ENCODE measurements at regions not wholly inside any gene's neighbourhood (a gene's known extent, or its start where the extent isn't known, plus 50 kb on each side); places are given as distances from the start of the nearest gene placed in this dataset.

DNA sequence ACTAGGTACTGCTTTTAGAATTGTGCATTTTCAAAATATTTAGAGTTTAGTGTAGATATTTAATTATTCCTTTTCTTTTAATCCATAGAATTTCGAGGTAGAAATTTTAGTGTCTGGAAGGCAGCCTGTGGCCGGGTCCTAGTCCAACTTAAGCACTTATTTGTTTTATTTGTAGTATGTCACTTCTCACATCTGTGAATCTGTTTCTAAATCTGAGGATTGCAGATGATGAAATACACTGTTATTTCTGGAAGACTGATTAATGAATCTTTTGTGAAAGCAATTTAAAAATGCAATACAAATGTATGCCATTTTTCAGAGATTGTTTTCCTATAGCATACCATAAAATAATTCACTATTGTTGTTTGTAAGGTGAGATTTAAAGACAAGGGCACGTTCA, 483.9 kb upstream of the TRIB2 start:
- no peak for DNase-seq (ENCODE audit: low read depth)
- TF ChIP-seq, protein P1, sequence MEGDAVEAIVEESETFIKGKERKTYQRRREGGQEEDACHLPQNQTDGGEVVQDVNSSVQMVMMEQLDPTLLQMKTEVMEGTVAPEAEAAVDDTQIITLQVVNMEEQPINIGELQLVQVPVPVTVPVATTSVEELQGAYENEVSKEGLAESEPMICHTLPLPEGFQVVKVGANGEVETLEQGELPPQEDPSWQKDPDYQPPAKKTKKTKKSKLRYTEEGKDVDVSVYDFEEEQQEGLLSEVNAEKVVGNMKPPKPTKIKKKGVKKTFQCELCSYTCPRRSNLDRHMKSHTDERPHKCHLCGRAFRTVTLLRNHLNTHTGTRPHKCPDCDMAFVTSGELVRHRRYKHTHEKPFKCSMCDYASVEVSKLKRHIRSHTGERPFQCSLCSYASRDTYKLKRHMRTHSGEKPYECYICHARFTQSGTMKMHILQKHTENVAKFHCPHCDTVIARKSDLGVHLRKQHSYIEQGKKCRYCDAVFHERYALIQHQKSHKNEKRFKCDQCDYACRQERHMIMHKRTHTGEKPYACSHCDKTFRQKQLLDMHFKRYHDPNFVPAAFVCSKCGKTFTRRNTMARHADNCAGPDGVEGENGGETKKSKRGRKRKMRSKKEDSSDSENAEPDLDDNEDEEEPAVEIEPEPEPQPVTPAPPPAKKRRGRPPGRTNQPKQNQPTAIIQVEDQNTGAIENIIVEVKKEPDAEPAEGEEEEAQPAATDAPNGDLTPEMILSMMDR (IDR thresholded peaks at IDR 0.05; ENCODE audit: control insufficient read depth, extremely low read depth, insufficient read depth) = no peak
- no peak overlapping the region for H3K4me3 ChIP-seq (ENCODE audit: low read depth, low read length)

DNA sequence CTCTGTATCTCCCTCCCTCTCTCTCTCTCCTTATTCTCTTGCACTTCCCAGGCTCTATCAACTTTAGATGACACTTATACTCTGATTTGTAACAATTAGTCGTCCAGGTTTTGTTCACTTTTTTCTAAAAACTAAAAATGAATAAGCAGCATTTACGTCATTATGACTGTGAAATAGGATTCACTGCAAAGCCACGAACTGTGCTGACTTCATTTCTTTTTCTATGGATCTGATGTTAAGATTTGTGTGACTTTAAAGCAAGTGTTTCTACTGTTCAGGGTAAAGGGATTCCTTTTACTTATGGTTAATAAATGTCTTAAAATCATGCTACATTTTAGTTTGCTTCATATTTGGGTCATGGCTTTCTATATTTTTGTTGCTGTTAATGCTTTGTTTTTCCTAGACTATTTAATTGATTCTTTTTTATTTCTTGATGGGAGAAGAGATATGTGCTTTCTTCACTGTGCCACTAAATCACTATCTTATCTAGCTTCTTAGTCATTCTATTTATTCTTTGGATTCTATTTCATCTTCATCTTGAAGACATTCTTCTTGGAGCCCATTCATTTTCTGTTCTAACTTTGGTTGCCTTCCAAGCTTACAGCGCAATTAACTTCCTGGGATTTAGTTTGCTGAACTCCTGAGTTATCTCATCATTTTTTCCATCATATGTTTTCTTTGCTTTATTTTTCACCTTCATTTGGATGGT, 480.4 kb upstream of the TRIB2 start:
- no peak overlapping the region for H3K4me3 ChIP-seq (ENCODE audit: low read depth, low read length)
- TF ChIP-seq, protein P1 (IDR thresholded peaks at IDR 0.05; ENCODE audit: control insufficient read depth, extremely low read depth, insufficient read depth) = no peak
- DNase-seq (ENCODE audit: low read depth) = no peak

DNA sequence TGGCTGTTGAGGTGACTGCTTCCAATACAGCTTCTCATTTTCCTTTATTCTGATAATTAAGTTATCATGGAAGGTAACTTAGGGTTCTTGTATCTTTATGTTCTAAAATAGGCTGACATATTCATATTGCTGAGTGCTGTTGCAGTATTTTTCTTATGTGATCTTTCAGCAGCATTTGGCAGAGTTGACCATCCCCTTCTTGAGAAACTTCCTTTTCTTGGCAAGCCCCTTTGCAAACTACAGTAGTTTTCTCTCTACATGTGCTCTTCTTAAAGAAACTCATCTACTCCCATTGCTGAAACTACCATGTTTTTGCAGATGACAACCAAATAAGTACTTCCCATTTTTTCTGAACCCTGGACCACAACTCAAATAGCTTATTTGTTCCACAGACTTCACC, 476.5 kb upstream of the TRIB2 start:
- no peak for DNase-seq (ENCODE audit: low read depth)
- TF ChIP-seq, protein P1 (IDR thresholded peaks at IDR 0.05; ENCODE audit: control insufficient read depth, extremely low read depth, insufficient read depth) = no peak
- H3K4me3 ChIP-seq (ENCODE audit: low read depth, low read length) = no peak overlapping the region

DNA sequence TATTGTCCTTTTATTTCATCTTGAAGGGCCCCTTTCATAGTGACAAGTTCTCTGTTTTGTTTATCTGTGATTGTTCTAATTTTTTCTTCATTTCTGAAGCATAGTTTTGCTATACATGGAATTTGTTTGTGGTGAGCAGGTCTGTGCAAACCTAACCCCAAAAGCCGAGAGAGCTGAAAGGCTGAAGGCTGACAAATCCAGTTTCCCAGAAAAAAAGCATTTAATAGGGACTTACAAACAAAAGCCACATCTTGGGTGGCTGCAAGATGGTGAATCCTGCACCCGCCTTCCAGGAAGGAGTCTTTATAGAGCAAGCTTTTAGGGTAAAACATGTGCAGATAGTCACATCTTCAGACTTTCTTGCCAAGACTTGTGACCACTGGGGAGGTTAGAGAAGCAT, 473.4 kb upstream of the TRIB2 start:
- TF ChIP-seq, protein P1 (IDR thresholded peaks at IDR 0.05; ENCODE audit: control insufficient read depth, extremely low read depth, insufficient read depth) = no peak
- no peak for DNase-seq (ENCODE audit: low read depth)
- no peak overlapping the region for H3K4me3 ChIP-seq (ENCODE audit: low read depth, low read length)

DNA sequence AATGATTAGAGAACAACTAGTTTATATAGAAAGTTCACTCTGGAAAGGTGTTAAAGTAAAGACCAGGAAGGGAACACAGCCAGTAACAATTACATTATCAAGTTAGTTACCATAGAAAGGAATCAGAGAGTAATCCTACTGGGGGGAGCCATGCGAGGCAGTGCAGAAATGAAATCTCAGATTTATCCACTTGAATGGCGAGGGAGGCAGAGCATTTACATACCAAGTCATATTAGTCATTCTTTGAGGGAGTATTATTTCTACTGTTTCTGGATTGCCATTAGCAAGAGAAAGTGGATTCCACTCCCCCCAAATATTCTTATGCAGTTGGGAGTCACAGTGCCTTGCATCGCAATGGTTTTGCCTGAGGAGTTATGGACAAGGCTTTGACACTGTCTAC, 472.7 kb upstream of the TRIB2 start:
- no peak overlapping the region for H3K4me3 ChIP-seq (ENCODE audit: low read depth, low read length)
- no peak for DNase-seq (ENCODE audit: low read depth)
- TF ChIP-seq, protein P1 (IDR thresholded peaks at IDR 0.05; ENCODE audit: control insufficient read depth, extremely low read depth, insufficient read depth) = no peak

DNA sequence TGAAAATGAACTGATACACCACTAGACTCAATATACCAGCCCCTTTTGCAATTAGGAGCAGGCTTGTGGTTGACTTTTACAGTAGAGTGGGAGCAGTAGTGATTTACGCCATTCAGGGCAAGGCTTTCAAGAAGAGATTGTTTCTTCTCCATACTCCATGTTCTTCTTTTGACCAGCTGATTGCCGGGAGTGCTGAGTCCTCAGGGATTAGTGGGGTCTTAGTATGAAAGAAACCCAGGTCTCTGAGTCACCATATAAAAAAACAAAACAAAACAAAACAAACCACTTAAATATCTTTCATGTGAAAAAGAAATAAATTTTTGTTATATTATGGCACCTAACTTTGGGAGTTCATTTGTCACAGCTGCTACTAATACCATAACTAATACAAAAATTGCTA, 465.6 kb upstream of the TRIB2 start:
- no peak for DNase-seq (ENCODE audit: low read depth)
- TF ChIP-seq, protein P1 (IDR thresholded peaks at IDR 0.05; ENCODE audit: control insufficient read depth, extremely low read depth, insufficient read depth) = no peak
- H3K4me3 ChIP-seq (ENCODE audit: low read depth, low read length) = no peak overlapping the region

DNA sequence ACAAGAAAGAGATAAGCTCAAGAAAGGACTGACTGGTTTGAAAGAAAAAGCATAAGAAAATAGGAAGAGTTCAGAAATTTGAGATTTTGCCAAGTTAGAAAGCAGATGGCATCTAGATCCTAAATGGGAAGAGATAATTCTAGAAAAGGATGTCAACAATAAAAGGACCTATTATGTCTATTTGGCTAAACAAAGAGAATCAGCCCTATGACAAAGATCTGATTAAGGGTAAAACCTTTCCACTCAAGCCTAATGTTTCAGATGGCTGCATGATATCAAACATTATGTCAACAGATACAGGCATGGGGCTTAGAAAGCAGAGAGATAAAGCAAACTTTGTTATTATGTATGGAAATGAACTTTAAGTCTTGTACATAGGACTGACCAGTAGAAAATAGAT, 465.0 kb upstream of the TRIB2 start:
- DNase-seq (ENCODE audit: low read depth) = no peak
- H3K4me3 ChIP-seq (ENCODE audit: low read depth, low read length) = no peak overlapping the region
- TF ChIP-seq, protein P1 (IDR thresholded peaks at IDR 0.05; ENCODE audit: control insufficient read depth, extremely low read depth, insufficient read depth) = no peak

Measured in LNCaP clone FGC (cell line).